ENCODE measurements at regions not wholly inside any gene's neighbourhood (a gene's known extent, or its start where the extent isn't known, plus 50 kb on each side); places are given as distances from the start of the nearest gene placed in this dataset.

DNA sequence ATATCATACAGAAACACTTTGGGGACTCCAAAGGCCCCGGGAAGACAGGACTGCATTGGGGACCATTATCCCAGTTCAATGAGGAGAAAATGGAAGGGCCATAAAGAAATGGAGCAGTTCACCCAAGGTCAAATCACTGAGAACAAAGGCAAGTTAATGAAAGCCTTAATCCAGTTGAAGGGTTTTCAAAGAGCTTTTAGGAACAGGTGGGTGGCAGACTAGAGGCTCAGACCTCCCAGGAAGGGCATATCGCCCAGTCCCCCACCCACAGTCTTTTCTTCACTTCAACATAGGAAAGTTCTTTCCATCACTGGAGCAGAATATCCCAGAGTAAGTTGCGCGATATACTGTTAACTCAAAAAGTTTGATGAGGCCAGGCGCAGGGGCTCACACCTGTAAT is 136.1 kb upstream of the CCND2 start:
- no peak for TF ChIP-seq ZNF70 (CRISPR knock-in tag; IDR thresholded peaks at IDR 0.05)
- TF ChIP-seq, protein P1, sequence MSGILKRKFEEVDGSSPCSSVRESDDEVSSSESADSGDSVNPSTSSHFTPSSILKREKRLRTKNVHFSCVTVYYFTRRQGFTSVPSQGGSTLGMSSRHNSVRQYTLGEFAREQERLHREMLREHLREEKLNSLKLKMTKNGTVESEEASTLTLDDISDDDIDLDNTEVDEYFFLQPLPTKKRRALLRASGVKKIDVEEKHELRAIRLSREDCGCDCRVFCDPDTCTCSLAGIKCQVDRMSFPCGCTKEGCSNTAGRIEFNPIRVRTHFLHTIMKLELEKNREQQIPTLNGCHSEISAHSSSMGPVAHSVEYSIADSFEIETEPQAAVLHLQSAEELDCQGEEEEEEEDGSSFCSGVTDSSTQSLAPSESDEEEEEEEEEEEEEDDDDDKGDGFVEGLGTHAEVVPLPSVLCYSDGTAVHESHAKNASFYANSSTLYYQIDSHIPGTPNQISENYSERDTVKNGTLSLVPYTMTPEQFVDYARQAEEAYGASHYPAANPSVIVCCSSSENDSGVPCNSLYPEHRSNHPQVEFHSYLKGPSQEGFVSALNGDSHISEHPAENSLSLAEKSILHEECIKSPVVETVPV (CRISPR knock-in tag; IDR thresholded peaks at IDR 0.05) = no peak
- ATAC-seq = no peak

DNA sequence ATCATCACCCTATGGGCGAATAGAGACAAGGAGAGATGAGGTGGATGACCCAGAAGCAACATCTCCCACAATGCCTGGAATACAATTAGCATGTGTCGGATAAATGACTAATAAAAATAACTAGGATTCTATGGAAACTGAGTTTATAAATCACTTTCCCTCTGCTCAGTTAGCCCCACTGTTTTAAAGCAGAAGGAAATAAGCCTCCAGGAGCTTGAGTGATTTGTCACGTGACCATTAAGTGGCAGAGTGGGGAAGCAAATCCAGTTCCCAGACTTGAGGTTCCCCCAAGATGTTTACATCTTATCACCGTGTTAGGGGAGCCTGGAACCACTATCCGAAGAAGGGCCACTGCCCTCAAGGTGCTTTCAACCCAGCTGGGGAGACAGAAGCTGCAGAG is 136.5 kb upstream of the CCND2 start:
- TF ChIP-seq ZFP30 (CRISPR knock-in tag; IDR thresholded peaks at IDR 0.05) (no peak), ESRRG (CRISPR knock-in tag; IDR thresholded peaks at IDR 0.05) (no peak), OSR1 (CRISPR knock-in tag; IDR thresholded peaks at IDR 0.05) (no peak), ZC3H10 (CRISPR knock-in tag; IDR thresholded peaks at IDR 0.05) (no peak), ZNF8 (CRISPR knock-in tag; IDR thresholded peaks at IDR 0.05) (no peak), BACH2 (CRISPR knock-in tag; IDR thresholded peaks at IDR 0.05; ENCODE audit: borderline replicate concordance) (no peak), SNAI2 (CRISPR knock-in tag; IDR thresholded peaks at IDR 0.05) (no peak), ZFP3 (CRISPR knock-in tag; IDR thresholded peaks at IDR 0.05) (no peak), PPARA (CRISPR knock-in tag; IDR thresholded peaks at IDR 0.05; ENCODE audit: borderline replicate concordance) (no peak), CSDC2 (CRISPR knock-in tag; IDR thresholded peaks at IDR 0.05) (no peak), ZNF70 (CRISPR knock-in tag; IDR thresholded peaks at IDR 0.05) (no peak), ZNF565 (CRISPR knock-in tag; conservative IDR thresholded peaks at IDR 0.05; ENCODE audit: low read depth) (no peak), ARNTL (CRISPR knock-in tag; IDR thresholded peaks at IDR 0.05; ENCODE audit: borderline replicate concordance, low read depth) (no peak), GLIS3 (CRISPR knock-in tag; IDR thresholded peaks at IDR 0.05) (no peak)
- TF ChIP-seq, protein P2, sequence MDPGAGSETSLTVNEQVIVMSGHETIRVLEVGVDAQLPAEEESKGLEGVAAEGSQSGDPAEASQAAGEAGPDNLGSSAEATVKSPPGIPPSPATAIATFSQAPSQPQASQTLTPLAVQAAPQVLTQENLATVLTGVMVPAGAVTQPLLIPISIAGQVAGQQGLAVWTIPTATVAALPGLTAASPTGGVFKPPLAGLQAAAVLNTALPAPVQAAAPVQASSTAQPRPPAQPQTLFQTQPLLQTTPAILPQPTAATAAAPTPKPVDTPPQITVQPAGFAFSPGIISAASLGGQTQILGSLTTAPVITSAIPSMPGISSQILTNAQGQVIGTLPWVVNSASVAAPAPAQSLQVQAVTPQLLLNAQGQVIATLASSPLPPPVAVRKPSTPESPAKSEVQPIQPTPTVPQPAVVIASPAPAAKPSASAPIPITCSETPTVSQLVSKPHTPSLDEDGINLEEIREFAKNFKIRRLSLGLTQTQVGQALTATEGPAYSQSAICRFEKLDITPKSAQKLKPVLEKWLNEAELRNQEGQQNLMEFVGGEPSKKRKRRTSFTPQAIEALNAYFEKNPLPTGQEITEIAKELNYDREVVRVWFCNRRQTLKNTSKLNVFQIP (CRISPR knock-in tag; IDR thresholded peaks at IDR 0.05; ENCODE audit: borderline replicate concordance, low read depth) = no peak
- TF ChIP-seq, protein P3, sequence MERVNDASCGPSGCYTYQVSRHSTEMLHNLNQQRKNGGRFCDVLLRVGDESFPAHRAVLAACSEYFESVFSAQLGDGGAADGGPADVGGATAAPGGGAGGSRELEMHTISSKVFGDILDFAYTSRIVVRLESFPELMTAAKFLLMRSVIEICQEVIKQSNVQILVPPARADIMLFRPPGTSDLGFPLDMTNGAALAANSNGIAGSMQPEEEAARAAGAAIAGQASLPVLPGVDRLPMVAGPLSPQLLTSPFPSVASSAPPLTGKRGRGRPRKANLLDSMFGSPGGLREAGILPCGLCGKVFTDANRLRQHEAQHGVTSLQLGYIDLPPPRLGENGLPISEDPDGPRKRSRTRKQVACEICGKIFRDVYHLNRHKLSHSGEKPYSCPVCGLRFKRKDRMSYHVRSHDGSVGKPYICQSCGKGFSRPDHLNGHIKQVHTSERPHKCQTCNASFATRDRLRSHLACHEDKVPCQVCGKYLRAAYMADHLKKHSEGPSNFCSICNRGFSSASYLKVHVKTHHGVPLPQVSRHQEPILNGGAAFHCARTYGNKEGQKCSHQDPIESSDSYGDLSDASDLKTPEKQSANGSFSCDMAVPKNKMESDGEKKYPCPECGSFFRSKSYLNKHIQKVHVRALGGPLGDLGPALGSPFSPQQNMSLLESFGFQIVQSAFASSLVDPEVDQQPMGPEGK (CRISPR knock-in tag; IDR thresholded peaks at IDR 0.05; ENCODE audit: borderline replicate concordance) = no peak
- TF ChIP-seq, protein P4, sequence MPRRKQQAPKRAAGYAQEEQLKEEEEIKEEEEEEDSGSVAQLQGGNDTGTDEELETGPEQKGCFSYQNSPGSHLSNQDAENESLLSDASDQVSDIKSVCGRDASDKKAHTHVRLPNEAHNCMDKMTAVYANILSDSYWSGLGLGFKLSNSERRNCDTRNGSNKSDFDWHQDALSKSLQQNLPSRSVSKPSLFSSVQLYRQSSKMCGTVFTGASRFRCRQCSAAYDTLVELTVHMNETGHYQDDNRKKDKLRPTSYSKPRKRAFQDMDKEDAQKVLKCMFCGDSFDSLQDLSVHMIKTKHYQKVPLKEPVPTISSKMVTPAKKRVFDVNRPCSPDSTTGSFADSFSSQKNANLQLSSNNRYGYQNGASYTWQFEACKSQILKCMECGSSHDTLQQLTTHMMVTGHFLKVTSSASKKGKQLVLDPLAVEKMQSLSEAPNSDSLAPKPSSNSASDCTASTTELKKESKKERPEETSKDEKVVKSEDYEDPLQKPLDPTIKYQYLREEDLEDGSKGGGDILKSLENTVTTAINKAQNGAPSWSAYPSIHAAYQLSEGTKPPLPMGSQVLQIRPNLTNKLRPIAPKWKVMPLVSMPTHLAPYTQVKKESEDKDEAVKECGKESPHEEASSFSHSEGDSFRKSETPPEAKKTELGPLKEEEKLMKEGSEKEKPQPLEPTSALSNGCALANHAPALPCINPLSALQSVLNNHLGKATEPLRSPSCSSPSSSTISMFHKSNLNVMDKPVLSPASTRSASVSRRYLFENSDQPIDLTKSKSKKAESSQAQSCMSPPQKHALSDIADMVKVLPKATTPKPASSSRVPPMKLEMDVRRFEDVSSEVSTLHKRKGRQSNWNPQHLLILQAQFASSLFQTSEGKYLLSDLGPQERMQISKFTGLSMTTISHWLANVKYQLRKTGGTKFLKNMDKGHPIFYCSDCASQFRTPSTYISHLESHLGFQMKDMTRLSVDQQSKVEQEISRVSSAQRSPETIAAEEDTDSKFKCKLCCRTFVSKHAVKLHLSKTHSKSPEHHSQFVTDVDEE (CRISPR knock-in tag; IDR thresholded peaks at IDR 0.05) = no peak
- ATAC-seq = no peak

DNA sequence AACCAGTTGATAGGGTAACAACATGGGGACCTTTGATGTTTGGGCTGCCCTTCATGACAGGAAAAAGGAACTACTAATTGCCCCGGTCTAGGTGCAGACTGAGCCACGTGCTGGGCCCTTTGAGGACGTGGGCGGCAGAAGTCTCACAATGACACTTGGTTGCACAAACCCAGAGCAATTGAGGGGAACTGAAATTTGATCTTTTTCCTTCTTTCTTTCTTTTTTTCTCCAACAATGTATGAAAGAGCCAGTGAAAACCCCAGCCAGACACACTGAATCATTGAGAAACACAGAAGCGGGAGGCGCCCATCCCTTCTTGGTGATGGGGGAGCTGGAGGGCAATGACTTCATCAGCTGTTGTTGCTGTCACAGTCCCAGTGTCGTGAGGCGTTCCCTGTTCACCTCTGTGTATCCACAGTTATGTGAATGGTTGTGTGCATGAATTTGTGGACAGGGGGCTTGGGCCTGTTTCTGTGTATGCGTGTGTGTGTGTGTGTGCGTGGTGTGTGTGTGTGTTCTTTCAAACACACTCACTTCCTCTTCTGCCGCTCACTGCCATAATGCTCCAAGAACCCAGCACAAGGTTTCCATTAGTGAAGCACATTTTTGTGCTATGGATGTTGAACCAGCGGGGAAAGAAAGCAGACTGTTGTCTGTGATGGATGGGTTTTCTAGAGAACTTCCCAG is 137.5 kb upstream of the CCND2 start:
- no peak for TF ChIP-seq ZC3H10 (CRISPR knock-in tag; IDR thresholded peaks at IDR 0.05)
- no peak for TF ChIP-seq TOX (CRISPR knock-in tag; IDR thresholded peaks at IDR 0.05; ENCODE audit: borderline replicate concordance)
- no peak for TF ChIP-seq ZNF565 (CRISPR knock-in tag; conservative IDR thresholded peaks at IDR 0.05; ENCODE audit: low read depth)
- TF ChIP-seq ESRRG (CRISPR knock-in tag; IDR thresholded peaks at IDR 0.05) = no peak
- TF ChIP-seq, protein P1 (CRISPR knock-in tag; IDR thresholded peaks at IDR 0.05) = no peak
- TF ChIP-seq OSR1 (CRISPR knock-in tag; IDR thresholded peaks at IDR 0.05) = no peak
- TF ChIP-seq SNAI2 (CRISPR knock-in tag; IDR thresholded peaks at IDR 0.05) = no peak
- TF ChIP-seq, protein P4 (CRISPR knock-in tag; IDR thresholded peaks at IDR 0.05) = no peak
- TF ChIP-seq, protein P2 (CRISPR knock-in tag; IDR thresholded peaks at IDR 0.05; ENCODE audit: borderline replicate concordance, low read depth) = no peak
- TF ChIP-seq PPARA (CRISPR knock-in tag; IDR thresholded peaks at IDR 0.05; ENCODE audit: borderline replicate concordance) = no peak
- no peak for TF ChIP-seq BACH2 (CRISPR knock-in tag; IDR thresholded peaks at IDR 0.05; ENCODE audit: borderline replicate concordance)
- TF ChIP-seq ARNTL (CRISPR knock-in tag; IDR thresholded peaks at IDR 0.05; ENCODE audit: borderline replicate concordance, low read depth) = no peak
- TF ChIP-seq CSDC2 (CRISPR knock-in tag; IDR thresholded peaks at IDR 0.05) = no peak
- TF ChIP-seq, protein P5, sequence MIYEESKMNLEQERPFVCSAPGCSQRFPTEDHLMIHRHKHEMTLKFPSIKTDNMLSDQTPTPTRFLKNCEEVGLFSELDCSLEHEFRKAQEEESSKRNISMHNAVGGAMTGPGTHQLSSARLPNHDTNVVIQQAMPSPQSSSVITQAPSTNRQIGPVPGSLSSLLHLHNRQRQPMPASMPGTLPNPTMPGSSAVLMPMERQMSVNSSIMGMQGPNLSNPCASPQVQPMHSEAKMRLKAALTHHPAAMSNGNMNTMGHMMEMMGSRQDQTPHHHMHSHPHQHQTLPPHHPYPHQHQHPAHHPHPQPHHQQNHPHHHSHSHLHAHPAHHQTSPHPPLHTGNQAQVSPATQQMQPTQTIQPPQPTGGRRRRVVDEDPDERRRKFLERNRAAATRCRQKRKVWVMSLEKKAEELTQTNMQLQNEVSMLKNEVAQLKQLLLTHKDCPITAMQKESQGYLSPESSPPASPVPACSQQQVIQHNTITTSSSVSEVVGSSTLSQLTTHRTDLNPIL (CRISPR knock-in tag; IDR thresholded peaks at IDR 0.05; ENCODE audit: low read depth) = no peak
- no peak for TF ChIP-seq GLIS3 (CRISPR knock-in tag; IDR thresholded peaks at IDR 0.05)
- no peak for ATAC-seq
